ENCODE measurements at regions not wholly inside any gene's neighbourhood (a gene's known extent, or its start where the extent isn't known, plus 50 kb on each side); places are given as distances from the start of the nearest gene placed in this dataset.
"Not testable (repeated sequence)": the region's sequence is repeated elsewhere in the genome, so short reads cannot be mapped to it uniquely, and the experiment has no call there.

DNA sequence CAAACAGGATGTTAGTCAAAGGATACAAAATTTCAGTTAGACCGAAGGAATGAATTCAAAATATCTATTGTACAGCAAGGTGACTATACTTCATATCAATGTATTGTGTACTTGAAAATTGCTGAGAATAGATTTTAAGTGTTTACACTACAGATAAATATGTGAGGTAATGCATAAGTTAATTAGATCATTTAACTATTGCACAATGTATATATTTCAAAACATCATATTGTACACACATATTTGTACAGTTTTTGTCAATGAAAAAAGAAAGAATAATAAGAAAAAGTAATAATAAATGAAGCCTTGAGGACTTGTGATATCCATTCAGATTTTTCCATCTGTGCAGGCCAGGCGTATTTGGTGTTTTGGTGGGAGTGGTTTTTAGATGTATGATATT, 367.4 kb upstream of the SNX7 start:
- DNase-seq (ENCODE audit: low read depth in 1 of 2, low spot score in 1 of 2), result no peak

DNA sequence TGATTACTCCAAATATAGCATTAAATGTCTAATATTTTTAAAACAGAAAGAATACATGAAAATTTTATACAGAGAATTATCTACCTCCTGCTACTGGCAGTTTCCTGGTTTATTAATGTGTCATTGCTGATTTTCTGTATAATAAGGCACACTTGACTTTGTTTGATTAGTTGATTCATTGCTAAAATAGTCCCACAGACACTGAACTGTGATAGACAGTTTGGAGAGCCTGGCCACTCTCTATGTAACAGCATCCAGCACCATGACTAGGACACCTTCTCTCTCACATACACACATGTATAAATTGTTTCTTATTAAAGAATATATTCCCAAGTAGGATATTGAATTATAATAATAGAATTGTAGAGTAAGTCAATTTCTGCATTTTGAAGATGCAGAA, 368.5 kb upstream of the SNX7 start:
- DNase-seq (ENCODE audit: low read depth in 1 of 2, low spot score in 1 of 2), result no peak

DNA sequence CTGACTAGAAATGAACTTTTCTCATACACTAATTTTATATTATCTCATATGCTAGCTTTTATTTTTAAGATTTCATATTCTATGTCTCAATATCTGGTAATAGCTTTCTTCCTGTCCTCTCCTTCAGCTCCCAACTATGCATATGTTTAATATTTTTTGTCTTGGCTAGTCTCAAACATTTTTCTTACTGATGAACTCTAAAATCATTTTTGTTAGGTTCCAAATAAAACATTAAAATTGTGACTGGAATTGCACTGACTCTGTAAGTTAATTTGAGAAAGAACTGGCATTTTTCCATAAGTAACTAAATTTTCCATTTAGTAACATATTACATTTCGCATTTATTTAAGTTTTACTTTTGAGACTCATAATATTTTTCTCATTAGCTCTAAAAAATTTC, 368.5 kb upstream of the DPYD start:
- DNase-seq (ENCODE audit: low read depth in 1 of 2, low spot score in 1 of 2), result no peak

DNA sequence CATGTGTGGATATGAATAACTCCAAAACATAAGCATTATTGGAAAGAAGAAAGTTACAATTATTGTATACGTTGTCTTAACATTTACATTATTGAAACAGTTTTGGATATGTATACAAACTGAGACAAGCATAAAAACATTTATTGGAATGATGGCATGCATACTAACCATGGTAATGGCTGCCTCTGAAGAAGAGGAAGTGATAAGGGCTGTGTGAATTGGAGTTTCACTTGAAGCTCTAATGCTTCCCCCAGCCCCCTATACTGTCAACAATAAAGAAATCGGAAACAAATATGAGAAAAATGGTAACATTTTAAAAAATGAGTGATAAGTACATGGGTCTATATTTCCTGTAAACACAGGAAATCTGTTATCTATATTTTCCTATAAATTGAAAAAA, 367.7 kb upstream of the DPYD start:
- no peak for DNase-seq (ENCODE audit: low read depth in 1 of 2, low spot score in 1 of 2)

DNA sequence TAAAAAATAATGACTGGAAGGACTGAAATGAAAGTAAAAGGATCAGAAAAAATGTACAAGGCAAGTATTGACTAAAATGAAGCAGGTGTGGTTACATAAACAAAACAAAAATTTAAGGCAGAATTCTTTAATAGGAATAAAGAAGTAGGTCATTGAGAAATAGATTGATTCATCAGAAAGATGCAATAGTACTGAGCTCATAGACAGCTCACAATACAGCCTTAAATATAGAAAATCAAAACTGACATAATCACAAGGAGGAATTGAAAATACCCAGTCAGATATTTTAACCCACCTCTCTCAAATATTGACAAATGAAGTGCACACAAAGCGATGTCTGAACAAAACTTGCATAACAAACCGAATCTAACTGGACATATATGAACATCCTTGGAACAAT, 366.8 kb upstream of the DPYD start:
- no peak for DNase-seq (ENCODE audit: low read depth in 1 of 2, low spot score in 1 of 2)

DNA sequence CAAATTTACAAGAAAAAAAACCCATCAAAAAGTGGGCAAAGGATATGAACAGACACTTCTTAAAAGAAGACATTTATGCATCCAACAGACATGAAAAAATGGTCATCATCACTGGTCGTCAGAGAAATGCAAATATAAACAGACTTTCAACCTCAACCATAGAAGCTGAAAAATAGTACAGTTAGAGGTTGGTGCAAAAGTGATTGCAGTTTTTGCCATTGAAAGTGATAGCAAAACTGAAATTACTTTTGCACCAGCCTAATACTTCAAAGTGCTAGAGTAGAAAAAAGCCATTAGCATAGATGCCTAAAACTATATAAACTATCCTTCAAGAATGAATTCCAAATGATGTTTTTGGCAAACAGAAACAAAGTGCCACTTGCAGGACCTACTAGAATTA, 365.8 kb upstream of the DPYD start:
- no peak for DNase-seq (ENCODE audit: low read depth in 1 of 2, low spot score in 1 of 2)

DNA sequence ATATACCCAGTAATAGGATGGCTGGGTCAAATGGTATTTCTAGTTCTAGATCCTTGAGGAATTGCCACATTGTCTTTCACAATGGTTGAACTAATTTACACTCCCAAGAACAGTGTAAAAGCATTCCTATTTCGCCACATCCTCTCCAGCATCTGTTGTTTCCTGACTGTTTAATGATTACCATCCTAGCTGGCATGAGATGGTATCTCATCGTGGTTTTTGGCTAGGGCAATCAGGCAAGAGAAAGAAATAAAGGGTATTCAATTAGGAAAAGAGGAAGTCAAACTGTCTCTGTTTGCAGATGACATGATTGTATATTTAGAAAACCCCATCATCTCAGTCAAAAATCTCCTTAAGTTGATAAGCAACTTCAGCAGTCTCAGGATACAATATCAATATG, 364.5 kb upstream of the DPYD start:
- DNase-seq (ENCODE audit: low read depth in 1 of 2, low spot score in 1 of 2), result not testable (repeated sequence)

DNA sequence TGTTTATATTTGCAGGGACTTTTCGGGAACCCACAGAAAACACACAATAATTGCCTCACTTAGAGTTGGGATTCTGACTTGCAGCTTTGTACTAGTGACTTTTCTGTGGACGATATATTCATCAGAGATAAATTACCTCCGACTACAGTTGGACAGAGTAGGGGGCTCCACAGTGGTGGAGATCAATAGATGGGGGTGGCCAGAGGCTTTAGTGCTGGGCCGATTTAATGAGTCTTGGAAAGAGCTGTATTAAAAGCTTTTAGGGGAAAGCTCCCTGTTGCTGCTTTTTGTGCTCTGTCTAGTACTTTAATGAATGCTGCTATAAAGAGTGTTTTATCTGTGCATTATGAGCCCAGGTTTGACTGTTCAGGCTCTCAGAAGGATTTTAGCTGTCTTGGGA, 359.2 kb upstream of the DPYD start:
- DNase-seq (ENCODE audit: low read depth in 1 of 2, low spot score in 1 of 2), result no peak

DNA sequence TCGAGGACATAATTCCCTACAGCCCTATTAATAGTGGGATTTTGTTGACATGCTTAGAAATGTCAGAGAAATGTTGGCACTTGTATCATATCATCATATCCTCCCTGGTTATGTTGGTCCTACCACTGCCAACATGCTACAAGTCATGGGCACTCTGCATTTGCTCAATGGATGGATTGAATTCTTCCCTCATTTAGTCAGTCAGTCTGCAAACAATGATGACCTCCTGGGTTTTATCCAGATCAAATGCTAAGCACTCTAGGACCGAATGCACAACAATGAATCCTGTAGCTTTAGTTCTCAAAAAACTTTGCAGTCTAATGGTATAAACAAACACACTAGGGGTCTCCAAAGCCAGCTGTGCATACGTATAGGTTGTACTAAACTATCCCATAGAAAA, 357.2 kb upstream of the DPYD start:
- DNase-seq (ENCODE audit: low read depth in 1 of 2, low spot score in 1 of 2), result no peak

DNA sequence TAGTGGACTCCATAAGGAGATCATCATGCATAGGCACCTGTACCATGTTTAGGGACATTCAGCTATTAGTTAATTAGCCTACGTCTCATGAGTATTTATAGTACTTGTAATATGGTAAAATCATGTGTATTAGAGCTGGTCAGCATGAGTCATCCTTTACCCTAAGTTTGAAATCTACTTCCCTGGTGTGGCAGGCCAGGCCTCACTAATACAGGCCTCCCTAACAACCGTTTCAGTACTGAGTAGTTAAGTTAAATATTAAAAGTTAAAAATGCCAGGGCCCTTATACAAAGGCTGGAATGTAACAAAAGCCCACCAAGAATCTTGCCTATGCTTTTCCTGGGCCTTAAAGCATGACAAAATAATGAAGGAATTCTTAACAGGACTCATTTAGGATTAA, 356.3 kb upstream of the DPYD start:
- no peak for DNase-seq (ENCODE audit: low read depth in 1 of 2, low spot score in 1 of 2)

DNA sequence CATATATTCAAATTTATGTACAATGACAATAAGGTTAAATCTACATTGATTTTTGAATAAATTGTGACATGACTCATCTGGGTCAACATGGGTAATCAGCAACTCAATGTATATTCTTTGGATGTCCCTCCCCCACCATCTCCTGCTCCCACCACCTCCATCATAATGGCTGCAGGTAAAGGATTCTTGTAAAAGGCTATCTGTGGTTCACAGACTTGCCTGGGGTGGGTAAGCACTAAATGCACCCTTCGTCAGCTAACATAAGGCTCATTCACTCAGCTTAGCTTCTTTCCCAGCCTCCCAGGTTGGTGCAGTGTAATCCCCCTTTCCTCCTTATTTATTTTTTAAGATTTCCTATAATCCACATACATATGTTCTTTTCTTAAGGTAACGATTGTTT, 355.7 kb upstream of the DPYD start:
- DNase-seq (ENCODE audit: low read depth in 1 of 2, low spot score in 1 of 2), result no peak

DNA sequence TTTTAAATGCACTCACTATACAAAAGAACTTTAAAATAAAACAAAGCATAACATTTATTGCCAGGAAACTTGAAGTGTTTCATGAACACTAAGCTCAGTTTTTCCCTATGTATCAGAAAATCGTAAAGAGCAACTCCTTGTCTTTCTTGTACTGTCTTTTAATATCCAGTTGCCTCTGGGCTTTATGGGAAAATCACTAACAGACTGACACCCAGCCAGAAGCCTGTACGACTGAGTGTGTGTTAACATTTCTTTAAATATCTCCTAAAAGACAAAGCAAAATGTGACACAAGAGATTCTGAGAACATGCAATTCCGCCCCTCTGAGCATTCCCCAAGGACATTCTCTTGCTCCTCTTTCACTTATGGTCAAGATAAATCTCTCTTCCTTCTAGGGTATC, 347.5 kb upstream of the DPYD start:
- DNase-seq (ENCODE audit: low read depth in 1 of 2, low spot score in 1 of 2), result no peak

DNA sequence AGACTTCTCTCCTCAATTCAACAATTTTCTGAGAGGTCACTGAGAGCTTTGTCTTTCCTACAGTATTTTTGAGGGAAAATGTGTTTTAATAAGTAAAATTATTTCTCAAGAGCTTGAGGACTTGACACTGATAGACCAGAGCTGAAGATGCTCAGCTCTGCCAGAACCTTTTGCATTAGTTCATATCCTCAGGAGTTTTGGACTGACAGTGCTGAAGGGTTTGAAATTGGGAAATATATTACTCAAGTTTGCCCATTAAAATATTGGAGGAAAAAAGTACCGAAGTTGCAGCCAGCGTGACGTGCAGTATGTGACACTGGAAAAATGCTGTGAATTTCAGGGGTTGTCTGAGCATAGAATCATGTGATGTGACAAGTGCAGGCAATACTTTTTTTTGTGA, 346.6 kb upstream of the DPYD start:
- DNase-seq (ENCODE audit: low read depth in 1 of 2, low spot score in 1 of 2), result no peak

DNA sequence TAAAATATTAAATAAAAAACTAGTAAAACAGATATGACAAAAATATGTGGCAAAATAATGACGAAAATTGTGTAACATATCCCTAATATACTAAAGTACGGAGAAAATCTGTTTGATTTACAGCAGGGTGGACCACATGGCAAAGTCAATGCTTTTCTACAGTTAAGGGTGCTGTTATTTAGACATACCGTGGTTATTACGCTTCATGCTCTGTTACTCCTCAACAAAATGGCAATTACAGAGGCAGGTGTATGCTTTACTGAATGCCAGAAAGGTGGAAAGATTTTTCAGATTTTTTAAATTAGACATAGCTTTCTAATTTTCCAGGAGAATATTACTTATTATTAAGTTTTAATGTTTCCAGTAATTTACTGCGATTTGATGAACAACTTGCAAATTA, 343.9 kb upstream of the DPYD start:
- no peak for DNase-seq (ENCODE audit: low read depth in 1 of 2, low spot score in 1 of 2)

DNA sequence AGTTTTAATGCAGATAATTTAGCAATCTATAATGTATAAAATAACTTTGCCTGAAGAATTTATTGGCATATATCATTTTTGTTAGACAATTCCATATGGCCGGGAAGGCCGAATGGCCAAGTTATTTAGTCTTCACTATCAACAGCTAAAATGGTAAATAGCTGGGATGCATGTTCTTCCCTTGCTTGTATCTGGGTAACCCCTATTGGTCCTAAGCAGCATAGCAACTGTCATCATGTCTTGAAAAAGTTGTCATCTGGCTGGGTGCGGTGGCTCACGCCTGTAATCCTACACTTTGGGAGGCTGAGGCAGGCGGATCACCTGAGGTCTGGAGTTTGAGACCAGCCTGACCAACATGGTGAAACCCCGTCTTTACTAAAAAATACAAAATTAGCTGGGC, 340.0 kb upstream of the DPYD start:
- DNase-seq (ENCODE audit: low read depth in 1 of 2, low spot score in 1 of 2), result no peak

DNA sequence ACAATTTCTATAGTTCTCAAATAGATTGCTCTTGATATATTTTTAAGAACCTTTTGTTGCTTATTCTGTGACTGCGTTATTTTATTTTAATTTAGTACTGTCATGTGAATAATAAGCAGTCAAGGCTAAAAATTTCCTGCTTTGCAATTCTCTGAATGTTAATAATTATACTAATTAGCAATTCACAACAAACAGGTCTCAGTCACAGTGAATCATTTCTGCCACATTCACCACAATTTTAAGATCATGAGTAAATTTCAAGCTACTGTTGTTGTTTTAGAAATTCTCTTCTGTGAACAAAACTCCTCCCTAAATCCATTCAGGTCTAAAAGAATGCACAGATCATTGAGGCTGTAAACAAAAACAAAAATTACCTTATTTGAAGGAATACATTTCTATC, 339.6 kb upstream of the DPYD start:
- no peak for DNase-seq (ENCODE audit: low read depth in 1 of 2, low spot score in 1 of 2)

DNA sequence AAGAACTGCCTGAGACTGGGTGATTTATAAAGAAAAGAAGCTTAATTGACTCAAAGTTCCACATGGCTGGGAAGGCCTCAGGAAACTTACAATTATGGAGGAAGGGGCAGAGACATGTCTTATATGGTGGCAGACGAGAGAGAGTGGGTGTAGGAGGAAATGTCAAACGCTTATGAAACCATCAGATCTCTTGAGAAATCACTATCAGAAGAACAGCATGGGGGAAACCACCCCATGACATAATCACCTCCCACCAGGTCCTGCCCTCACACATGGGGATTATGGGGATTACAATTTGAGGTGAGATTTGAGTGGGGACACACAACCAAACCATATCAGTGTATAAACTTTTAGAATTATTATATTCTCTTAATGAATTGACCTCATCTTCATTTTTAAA, 335.9 kb upstream of the DPYD start:
- DNase-seq (ENCODE audit: low read depth in 1 of 2, low spot score in 1 of 2), result no peak

DNA sequence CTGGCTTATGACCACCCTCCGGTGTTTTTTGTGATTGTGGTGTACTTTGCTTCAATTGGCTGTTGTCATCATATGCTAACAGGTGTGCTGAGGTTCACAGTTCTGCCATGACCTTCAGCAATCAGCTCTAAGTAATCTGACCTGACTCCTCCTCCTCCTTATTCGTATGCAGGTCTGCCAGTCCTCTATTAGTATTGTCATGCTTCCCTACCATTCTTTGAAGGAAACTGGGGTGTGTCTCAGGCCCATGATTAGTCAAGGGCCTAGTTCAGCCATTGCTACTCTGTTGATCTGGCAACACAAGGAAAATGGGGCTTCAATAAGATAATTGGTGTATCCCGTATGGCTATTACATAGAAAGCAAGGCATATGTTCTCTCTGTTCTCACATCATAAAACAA, 332.3 kb upstream of the DPYD start:
- no peak for DNase-seq (ENCODE audit: low read depth in 1 of 2, low spot score in 1 of 2)

DNA sequence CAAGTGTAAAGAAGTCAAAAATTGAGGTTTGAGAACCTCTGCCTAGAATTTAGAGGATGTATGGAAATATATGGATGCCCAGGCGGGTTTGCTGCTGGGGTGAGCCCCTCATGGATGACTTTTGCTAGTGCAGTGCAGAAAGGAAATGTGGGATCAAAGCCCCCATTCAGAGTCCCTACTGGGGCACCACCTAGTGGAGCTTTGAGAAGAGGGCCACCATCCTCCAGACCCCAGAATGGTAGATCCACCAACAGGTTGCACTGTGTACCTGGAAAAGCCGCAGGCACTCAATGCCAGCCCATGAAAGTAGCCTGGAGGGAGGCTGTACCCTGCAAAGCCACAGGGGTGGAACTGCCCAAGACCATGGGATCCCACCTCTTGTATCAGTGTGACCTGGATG, 330.7 kb upstream of the DPYD start:
- no peak for DNase-seq (ENCODE audit: low read depth in 1 of 2, low spot score in 1 of 2)

DNA sequence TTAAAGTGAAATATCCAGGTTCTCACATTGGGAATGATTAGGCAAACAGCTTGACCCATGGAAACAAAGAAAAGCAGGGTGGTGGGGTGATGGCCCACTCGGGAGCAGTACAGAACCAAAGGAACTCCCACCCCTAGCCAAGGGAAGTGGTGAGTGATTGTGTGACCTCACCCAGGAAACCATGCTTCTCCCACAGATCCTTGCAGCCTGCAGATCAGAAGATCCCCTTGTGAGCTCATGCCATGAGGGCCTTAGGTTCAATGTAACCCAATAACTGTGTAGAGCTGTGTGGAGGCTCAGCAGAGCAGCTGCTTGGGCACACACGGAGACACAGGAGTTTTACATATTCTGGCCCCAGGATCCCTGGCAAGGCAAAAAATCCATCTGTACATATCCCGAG, 311.8 kb upstream of the DPYD start:
- DNase-seq (ENCODE audit: low read depth in 1 of 2, low spot score in 1 of 2), result no peak

DNA sequence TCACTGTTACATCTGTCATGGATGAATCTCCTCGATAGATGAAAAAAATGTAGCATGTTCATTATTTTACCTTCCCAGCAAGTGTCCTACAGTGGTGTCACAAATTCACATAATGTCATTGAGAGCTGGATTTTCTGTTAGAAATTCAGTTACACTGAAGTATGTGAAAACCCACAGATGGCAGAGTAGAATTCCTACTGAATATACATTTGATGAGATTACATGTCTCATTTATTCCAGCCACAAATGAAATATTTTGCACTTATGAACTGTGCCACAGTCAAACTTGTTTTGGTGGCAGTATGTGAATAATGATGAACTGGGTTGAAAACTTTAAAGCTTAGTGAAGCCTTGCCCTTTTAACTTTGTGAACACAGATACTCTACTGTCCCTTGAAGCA, 301.9 kb upstream of the DPYD start:
- DNase-seq (ENCODE audit: low read depth in 1 of 2, low spot score in 1 of 2), result no peak

DNA sequence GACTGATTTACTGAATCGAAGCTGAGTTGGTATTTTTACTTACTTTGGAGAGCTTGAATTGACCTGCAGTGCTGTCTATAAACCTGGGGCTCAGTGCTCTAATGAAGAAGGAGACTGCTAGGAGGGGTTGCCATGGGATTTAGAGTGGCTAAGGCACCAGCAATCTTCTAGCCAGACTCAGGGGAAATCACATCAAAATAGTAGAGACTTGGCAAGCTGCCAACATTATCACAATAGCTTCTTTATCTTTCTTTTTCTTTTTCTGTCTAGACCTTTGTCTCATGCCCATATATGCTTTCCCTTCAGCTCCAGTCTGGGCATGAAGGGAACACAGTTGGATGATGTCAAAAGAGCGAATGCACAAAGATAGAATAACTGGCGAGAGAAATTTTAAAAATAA, 301.1 kb upstream of the DPYD start:
- no peak for DNase-seq (ENCODE audit: low read depth in 1 of 2, low spot score in 1 of 2)

DNA sequence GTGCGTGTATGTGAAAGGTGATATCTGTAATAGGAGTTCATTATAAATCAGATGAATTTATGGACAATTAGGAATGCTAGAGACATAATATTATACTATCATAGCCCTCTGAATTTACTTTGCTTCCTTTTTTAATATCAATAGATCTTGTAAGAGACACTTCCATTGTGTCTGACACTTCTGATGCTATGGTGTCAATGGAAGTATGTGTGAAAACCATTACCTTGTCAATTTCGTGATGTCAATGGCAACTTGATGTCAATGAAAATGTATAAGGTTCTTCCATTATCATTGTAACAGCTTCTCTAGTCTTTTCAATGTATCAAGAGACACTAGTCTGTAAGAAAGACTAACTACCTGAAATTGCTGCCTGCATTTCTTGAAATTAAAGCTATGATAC, 296.8 kb upstream of the DPYD start:
- no peak for DNase-seq (ENCODE audit: low read depth in 1 of 2, low spot score in 1 of 2)

DNA sequence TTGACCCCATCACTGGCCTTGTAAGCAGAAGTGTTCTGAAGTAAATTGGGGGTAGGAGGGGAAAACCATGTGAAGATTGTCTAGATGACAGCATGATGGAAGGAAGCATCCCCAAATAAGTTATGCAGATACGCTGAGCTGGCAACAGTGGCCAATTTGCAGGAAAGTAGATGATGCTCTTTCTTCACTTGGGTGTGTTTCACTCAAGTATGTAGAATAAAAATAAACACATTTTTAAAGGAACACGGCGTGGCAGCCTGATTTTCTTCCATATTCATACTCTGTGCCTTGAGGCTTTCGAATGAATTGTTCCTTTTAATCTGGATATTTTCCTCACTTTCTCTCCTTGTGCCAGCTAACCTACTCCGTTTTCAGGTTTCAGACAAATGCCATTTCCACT, 295.5 kb upstream of the DPYD start:
- no peak for DNase-seq (ENCODE audit: low read depth in 1 of 2, low spot score in 1 of 2)
